Ishikawa (cell line): ENCODE measurements at regions not wholly inside any gene's neighbourhood (a gene's known extent, or its start where the extent isn't known, plus 50 kb on each side); places are given as distances from the start of the nearest gene placed in this dataset.

ENCODE experiments used
- CREB1 ChIP-seq: IDR thresholded peaks from 2 replicates; pipeline ENCODE4 v1.6.1; 2012; ENCODE audit warnings: low read depth
- EGR1 ChIP-seq: IDR thresholded peaks from 2 replicates; pipeline ENCODE4 v1.6.1; 2012
- EP300 ChIP-seq: IDR thresholded peaks from 2 replicates; pipeline ENCODE4 v1.6.1; 2012; ENCODE audit warnings: borderline replicate concordance
- TAF1 ChIP-seq: IDR thresholded peaks from 2 replicates; pipeline ENCODE4 v1.6.1; 2012; ENCODE audit warnings: low read depth, mild to moderate bottlenecking
- TCF12 ChIP-seq: IDR thresholded peaks from 2 replicates; pipeline ENCODE4 v1.6.1; 2012; ENCODE audit warnings: low read depth
- YY1 ChIP-seq: IDR thresholded peaks from 2 replicates; pipeline ENCODE4 v1.6.1; 2012; ENCODE audit warnings: low read depth
- ZBTB7A ChIP-seq: IDR thresholded peaks from 2 replicates; pipeline ENCODE4 v1.6.1; 2012; ENCODE audit warnings: low read depth

DNA sequence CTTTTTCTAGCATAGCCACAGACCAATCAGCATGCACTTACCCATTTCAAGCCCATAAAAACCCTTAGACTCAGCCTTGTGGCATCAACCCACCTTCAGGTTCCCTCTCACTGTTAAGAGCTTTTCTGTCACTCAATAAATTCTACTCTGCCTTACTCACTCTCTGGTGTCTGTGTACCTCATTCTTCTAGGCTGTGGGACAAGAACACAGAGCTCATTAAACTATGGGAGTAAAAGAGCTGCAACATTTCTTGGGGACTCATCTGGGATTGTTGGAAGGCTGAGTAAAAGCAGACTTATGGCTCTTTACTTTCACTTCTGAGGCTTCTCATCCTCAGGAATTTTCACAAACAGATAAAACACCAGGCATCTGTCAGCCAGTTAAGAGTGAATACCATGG lies 879.3 kb downstream of the ROBO2 start:
- TF ChIP-seq CREB1 (no peak), YY1 (no peak), ZBTB7A (no peak), EP300 (no peak), TAF1 (no peak), TCF12 (no peak), EGR1 (no peak)
